ENCODE measurements at regions not wholly inside any gene's neighbourhood (a gene's known extent, or its start where the extent isn't known, plus 50 kb on each side); places are given as distances from the start of the nearest gene placed in this dataset.

GRCh38 chr2:144835634-144836350, 315.9 kb upstream of the ZEB2 start:
- TF ChIP-seq CTCF (IDR thresholded peaks at IDR 0.05; ENCODE audit: insufficient read depth, low read depth, low read length) (no peak), EZH2 (IDR thresholded peaks at IDR 0.05; ENCODE audit: insufficient read depth, low read length) (no peak)

Measured in astrocyte (in vitro differentiated cells and primary cell).